Neuronal stem cell (in vitro differentiated cells): ENCODE measurements at regions not wholly inside any gene's neighbourhood (a gene's known extent, or its start where the extent isn't known, plus 50 kb on each side); places are given as distances from the start of the nearest gene placed in this dataset.

Experiments
- DNase-seq: peaks from one replicate; pipeline ENCODE4 v3.0.0-alpha.2; 2013; ENCODE audit warnings: low spot score
- H2AFZ ChIP-seq: one replicate; pipeline ENCODE4 v1.6.1; 2013; ENCODE audit warnings: mild to moderate bottlenecking, low read length, inconsistent platforms
- H2AK5ac ChIP-seq: 2 replicates; pipeline ENCODE4 v1.6.1; 2013; ENCODE audit warnings: low read depth, mild to moderate bottlenecking, inconsistent platforms, low read length, moderate library complexity, mixed read lengths
- H2BK120ac ChIP-seq: 2 replicates; pipeline ENCODE4 v1.6.1; 2013; ENCODE audit warnings: low read depth, mild to moderate bottlenecking, inconsistent platforms, low read length, moderate library complexity, mixed read lengths
- H2BK12ac ChIP-seq: one replicate; pipeline ENCODE4 v1.6.1; 2013; ENCODE audit warnings: low read length, inconsistent platforms
- H2BK15ac ChIP-seq: 2 replicates; pipeline ENCODE4 v1.6.1; 2013; ENCODE audit warnings: mild to moderate bottlenecking, low read length, inconsistent platforms, mixed read lengths
- H2BK5ac ChIP-seq: one replicate; pipeline ENCODE4 v1.6.1; 2013; ENCODE audit warnings: inconsistent platforms, mild to moderate bottlenecking, low read length, moderate library complexity
- H3K14ac ChIP-seq: one replicate; pipeline ENCODE4 v1.6.1; 2013; ENCODE audit warnings: low read length, inconsistent platforms
- H3K18ac ChIP-seq: 2 replicates; pipeline ENCODE4 v1.6.1; 2013; ENCODE audit warnings: low read length, inconsistent platforms
- H3K23ac ChIP-seq: 2 replicates; pipeline ENCODE4 v1.6.1; 2013; ENCODE audit warnings: low read depth, mild to moderate bottlenecking, mixed read lengths, low read length, inconsistent platforms; ENCODE audit not compliant: poor library complexity
- H3K27ac ChIP-seq: replicated peaks from 3 replicates; pipeline ENCODE4 v1.5.1; 2013; ENCODE audit warnings: low read length, inconsistent platforms
- H3K27me3 ChIP-seq, 3 experiments: 2 replicates each; pipeline ENCODE4 v1.6.1; 2013; ENCODE audit warnings: low read length in 3 of 3, mild to moderate bottlenecking in 2 of 3, inconsistent platforms in 1 of 3, low read depth in 1 of 3, mixed read lengths in 1 of 3, moderate library complexity in 1 of 3; ENCODE audit not compliant: control insufficient read depth in 3 of 3, insufficient read depth in 3 of 3
- H3K36me3 ChIP-seq, 2 donors: replicated peaks in 1 of 2; 2 replicates each; pipeline ENCODE4 v1.6.1; 2013; ENCODE audit warnings: low read length in 2 of 2; ENCODE audit not compliant: control insufficient read depth in 2 of 2, insufficient read depth in 2 of 2
- H3K4ac ChIP-seq: 2 replicates; pipeline ENCODE4 v1.6.1; 2013; ENCODE audit warnings: inconsistent platforms, mild to moderate bottlenecking, low read length, moderate library complexity
- H3K4me1 ChIP-seq, 2 donors: 1 replicate in 1 of 2; 2 replicates in 1 of 2; pipeline ENCODE4 v1.6.1; 2013; ENCODE audit warnings: low read length in 2 of 2, low read depth in 1 of 2; ENCODE audit not compliant: control insufficient read depth in 2 of 2, insufficient read depth in 1 of 2
- H3K4me2 ChIP-seq: one replicate; pipeline ENCODE4 v1.6.1; 2013; ENCODE audit warnings: mild to moderate bottlenecking, low read length, inconsistent platforms; ENCODE audit not compliant: insufficient read depth, poor library complexity, severe bottlenecking
- H3K4me3 ChIP-seq, 2 donors: 2 replicates each; pipeline ENCODE4 v1.5.1; 2013; ENCODE audit warnings: low read length in 2 of 2, mild to moderate bottlenecking in 2 of 2, inconsistent platforms in 1 of 2, moderate library complexity in 1 of 2
- H3K79me1 ChIP-seq: one replicate; pipeline ENCODE4 v1.6.1; 2013; ENCODE audit warnings: low read depth, mild to moderate bottlenecking, inconsistent platforms, low read length, moderate library complexity
- H3K9ac ChIP-seq: one replicate; pipeline ENCODE4 v1.6.1; 2013; ENCODE audit warnings: mild to moderate bottlenecking, low read depth, low read length, inconsistent platforms; ENCODE audit not compliant: poor library complexity
- H3K9me3 ChIP-seq, 2 donors: replicated peaks in 1 of 2; 2 replicates each; pipeline versions ENCODE3 to v1.6.1; 2013; ENCODE audit warnings: low read length in 2 of 2, mild to moderate bottlenecking in 2 of 2, inconsistent platforms in 1 of 2, low read depth in 1 of 2, mixed read lengths in 1 of 2, moderate library complexity in 1 of 2; ENCODE audit not compliant: control insufficient read depth in 2 of 2, insufficient read depth in 1 of 2
- H4K8ac ChIP-seq: one replicate; pipeline ENCODE4 v1.6.1; 2013; ENCODE audit warnings: low read depth, mild to moderate bottlenecking, inconsistent platforms, low read length, moderate library complexity
- H4K91ac ChIP-seq: one replicate; pipeline ENCODE4 v1.6.1; 2013; ENCODE audit warnings: low read length, low read depth, mild to moderate bottlenecking, inconsistent platforms; ENCODE audit not compliant: poor library complexity
- WGBS, 2 donors: extraction: QIAGEN DNeasy Blood & Tissue Kit; methylation state at CpG; one replicate each; pipeline ENCODE4 v1.1.7; 2013; ENCODE audit warnings: missing lambda C conversion rate in 2 of 2, mixed read lengths in 1 of 2; ENCODE audit not compliant: insufficient read length in 2 of 2, insufficient replicate concordance in 1 of 2; ENCODE audit errors: extremely low coverage in 2 of 2; 5-methylcytosine and 5-hydroxymethylcytosine counted together

DNA sequence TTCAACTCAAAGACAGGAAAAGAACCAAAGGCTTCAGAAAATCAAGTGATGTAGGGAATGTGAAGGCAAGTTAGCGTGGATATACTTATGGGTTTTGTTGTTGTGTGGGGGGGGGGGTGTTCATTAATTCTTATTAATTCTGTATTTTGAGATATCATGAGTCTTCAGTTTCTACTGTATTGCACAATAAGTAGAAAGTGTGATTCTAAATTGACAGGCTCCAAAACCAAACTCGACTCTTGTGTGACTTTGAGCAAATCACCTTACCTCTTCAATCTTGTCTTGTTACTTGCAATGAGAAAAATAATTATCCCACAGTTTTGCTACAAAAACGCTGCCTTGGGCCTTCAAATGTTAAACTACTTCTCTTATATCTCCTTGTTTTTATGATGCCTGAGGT lies 453.9 kb upstream of the GOT2 start:
- Histone ChIP-seq H2BK12ac (no peak overlapping the region), H2BK5ac (no peak overlapping the region), H4K91ac (no peak overlapping the region), H3K4me3 (no peak overlapping the region), H4K8ac (no peak overlapping the region), H3K9ac (no peak overlapping the region), H3K14ac (no peak overlapping the region), H3K23ac (no peak overlapping the region), H3K27ac (no peak overlapping the region), H2BK15ac (no peak overlapping the region), H3K4me1 (no peaks in the 10 kb centered on the region), H2AK5ac (no peak overlapping the region), H3K27me3 (no peaks in the 10 kb centered on the region), H3K18ac (no peak overlapping the region), H3K4ac (no peak overlapping the region), H2AFZ (no peak overlapping the region), H3K9me3 (peaks cover 0 to 3% of the 10 kb centered on the region in 2 donors), H3K36me3 (no peaks in the 10 kb centered on the region), H2BK120ac (no peak overlapping the region), H3K4me2 (no peak overlapping the region), H3K79me1 (no peaks in the 10 kb centered on the region)
- no CpG with 5 or more reads among the region's 3 CpGs for WGBS, 2 donors
- no peak for DNase-seq

DNA sequence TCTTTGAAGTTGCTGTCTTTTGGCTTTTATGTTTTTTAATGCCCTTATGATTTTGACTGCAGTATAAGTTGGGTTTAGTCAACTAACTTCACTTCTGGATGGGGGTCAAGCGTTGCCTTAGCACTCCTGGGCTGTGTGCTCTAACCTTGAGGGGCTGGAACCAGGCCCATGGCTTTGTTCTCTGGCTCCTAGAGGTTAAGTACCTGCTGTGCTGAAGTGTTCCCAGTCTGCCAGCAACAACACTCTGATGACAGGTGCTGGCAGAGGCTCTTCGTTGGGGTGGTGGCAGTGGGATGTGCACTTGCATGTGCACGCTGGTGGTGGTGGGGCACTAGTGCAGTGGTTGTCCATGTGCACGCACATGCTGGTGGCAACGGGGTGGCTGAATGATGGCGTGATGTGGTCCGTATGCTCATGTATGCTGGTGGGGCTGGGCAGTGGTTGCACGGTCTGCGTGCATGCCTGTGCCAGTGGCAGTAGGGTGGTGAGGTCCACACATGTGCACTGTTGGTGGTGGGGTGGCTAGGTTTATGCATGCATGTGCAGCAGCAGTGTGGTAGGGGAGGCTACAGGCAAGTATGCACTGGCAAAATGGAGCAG lies 447.8 kb upstream of the GOT2 start:
- H2AK5ac ChIP-seq: peak overlapping the region; percentile 98
- peak overlapping the region; percentile 30 for H3K9ac ChIP-seq
- H3K4me3 ChIP-seq: peak overlapping the region in 1 of 2 donors; percentile 59
- peak overlapping the region; percentile 53 for H2BK5ac ChIP-seq
- no peak overlapping the region for H2BK120ac ChIP-seq
- no peak overlapping the region for H2AFZ ChIP-seq
- peak overlapping the region; percentile 70 for H3K18ac ChIP-seq
- peak overlapping the region; percentile 97 for H3K4ac ChIP-seq
- no peak overlapping the region for H3K4me2 ChIP-seq
- no CpG with 5 or more reads among the region's 9 CpGs for WGBS, 2 donors
- no peak overlapping the region for H4K8ac ChIP-seq
- peak overlapping the region; percentile 96 for H2BK15ac ChIP-seq
- peaks cover 0 to 4% of the 10 kb centered on the region in 2 donors for H3K4me1 ChIP-seq
- no peaks in the 10 kb centered on the region for H3K79me1 ChIP-seq
- no peaks in the 10 kb centered on the region for H3K27me3 ChIP-seq
- peaks cover 0 to 3% of the 10 kb centered on the region in 2 donors for H3K9me3 ChIP-seq
- H3K14ac ChIP-seq: peak overlapping the region; percentile 94
- H3K27ac ChIP-seq: no peak overlapping the region
- DNase-seq: no peak
- peak overlapping the region; percentile 16 for H2BK12ac ChIP-seq
- H3K36me3 ChIP-seq: peaks cover 0 to 2% of the 10 kb centered on the region in 2 donors
- peak overlapping the region; percentile 43 for H4K91ac ChIP-seq
- H3K23ac ChIP-seq: peak overlapping the region; percentile 85

DNA sequence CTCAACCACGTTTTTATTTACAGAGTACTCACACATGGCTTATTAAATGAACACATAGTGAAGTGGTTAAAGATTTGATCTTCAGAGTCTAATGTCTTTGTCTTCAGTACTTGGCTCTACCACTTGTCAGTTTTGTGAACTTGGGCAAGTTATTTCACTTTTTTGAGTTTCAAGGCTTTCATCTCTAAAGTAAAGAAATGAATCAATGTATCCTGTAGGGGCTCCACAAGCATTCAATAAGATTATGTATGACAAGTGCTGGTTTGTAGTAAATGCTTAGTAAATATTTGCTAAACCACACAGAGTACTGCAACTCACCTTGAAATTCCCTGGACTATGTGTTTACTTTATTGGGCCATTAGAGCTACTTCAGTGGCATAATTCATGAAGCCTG lies 446.0 kb upstream of the GOT2 start:
- no peak overlapping the region for H3K4me3 ChIP-seq
- H3K18ac ChIP-seq: no peak overlapping the region
- no peaks in the 10 kb centered on the region for H3K27me3 ChIP-seq
- peaks cover 0 to 2% of the 10 kb centered on the region in 2 donors for H3K9me3 ChIP-seq
- H3K36me3 ChIP-seq: peaks cover 0 to 2% of the 10 kb centered on the region in 2 donors
- H3K4ac ChIP-seq: no peak overlapping the region
- H3K4me2 ChIP-seq: no peak overlapping the region
- H2BK120ac ChIP-seq: no peak overlapping the region
- no peak overlapping the region for H3K23ac ChIP-seq
- H2BK12ac ChIP-seq: no peak overlapping the region
- no peak overlapping the region for H2AK5ac ChIP-seq
- no CpG with 5 or more reads among the region's 1 CpG for WGBS, 2 donors
- H3K9ac ChIP-seq: no peak overlapping the region
- no peak overlapping the region for H4K91ac ChIP-seq
- no peak overlapping the region for H3K27ac ChIP-seq
- peaks cover 0 to 4% of the 10 kb centered on the region in 2 donors for H3K4me1 ChIP-seq
- DNase-seq: no peak
- no peak overlapping the region for H2BK5ac ChIP-seq
- no peak overlapping the region for H3K14ac ChIP-seq
- H4K8ac ChIP-seq: no peak overlapping the region
- H2BK15ac ChIP-seq: no peak overlapping the region
- no peak overlapping the region for H2AFZ ChIP-seq
- no peaks in the 10 kb centered on the region for H3K79me1 ChIP-seq

DNA sequence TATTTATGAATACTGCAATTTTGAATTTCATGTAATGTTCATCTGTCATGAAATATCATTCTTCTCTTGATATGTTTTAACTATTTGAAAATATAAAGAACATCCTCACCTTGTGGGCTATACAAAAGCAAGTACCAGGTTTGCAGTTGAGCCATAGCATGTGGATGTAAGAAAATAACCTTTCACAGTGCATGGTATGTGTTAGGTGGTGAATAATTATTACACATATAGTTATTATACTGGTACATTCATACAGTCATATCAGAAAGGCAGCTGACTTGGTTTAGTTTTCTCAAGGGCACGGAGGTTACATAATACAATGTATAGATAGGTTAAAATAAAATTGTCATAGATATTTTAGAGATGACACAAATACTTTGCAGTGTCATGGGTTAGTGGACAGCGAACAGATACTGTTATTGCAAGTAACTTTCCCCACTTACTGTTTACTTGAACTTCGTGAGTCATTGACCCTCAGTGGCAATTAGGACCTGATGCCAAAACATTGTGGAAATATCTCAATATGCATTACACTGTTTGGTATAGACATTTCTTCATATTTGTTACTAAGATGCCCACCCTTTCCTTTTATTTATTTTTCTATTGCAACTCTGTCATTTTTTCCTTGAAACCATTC lies 445.4 kb upstream of the GOT2 start:
- no peak overlapping the region for H4K91ac ChIP-seq
- H3K9ac ChIP-seq: no peak overlapping the region
- no peak overlapping the region for H3K4me3 ChIP-seq
- no peaks in the 10 kb centered on the region for H3K9me3 ChIP-seq
- no peak for DNase-seq
- WGBS, 2 donors: no CpG with 5 or more reads among the region's 3 CpGs
- H3K36me3 ChIP-seq: peaks cover 0 to 2% of the 10 kb centered on the region in 2 donors
- H3K27me3 ChIP-seq: no peaks in the 10 kb centered on the region
- no peak overlapping the region for H2BK12ac ChIP-seq
- no peak overlapping the region for H2AK5ac ChIP-seq
- no peak overlapping the region for H2BK5ac ChIP-seq
- no peak overlapping the region for H3K18ac ChIP-seq
- H3K4me1 ChIP-seq: peaks cover 0 to 4% of the 10 kb centered on the region in 2 donors
- H3K27ac ChIP-seq: no peak overlapping the region
- no peak overlapping the region for H2BK15ac ChIP-seq
- no peak overlapping the region for H4K8ac ChIP-seq
- H3K4ac ChIP-seq: no peak overlapping the region
- no peak overlapping the region for H3K23ac ChIP-seq
- H3K4me2 ChIP-seq: no peak overlapping the region
- no peak overlapping the region for H3K14ac ChIP-seq
- no peak overlapping the region for H2BK120ac ChIP-seq
- H2AFZ ChIP-seq: no peak overlapping the region
- H3K79me1 ChIP-seq: no peaks in the 10 kb centered on the region
